IPS-15b (cell line): ENCODE measurements at regions not wholly inside any gene's neighbourhood (a gene's known extent, or its start where the extent isn't known, plus 50 kb on each side); places are given as distances from the start of the nearest gene placed in this dataset.
"Not testable (repeated sequence)": the region's sequence is repeated elsewhere in the genome, so short reads cannot be mapped to it uniquely, and the experiment has no call there.

ENCODE experiments used
- H3K27me3 ChIP-seq: one replicate; pipeline ENCODE4 v1.6.1; 2013; ENCODE audit warnings: low read length; ENCODE audit not compliant: control insufficient read depth, insufficient read depth
- H3K36me3 ChIP-seq: one replicate; pipeline ENCODE4 v1.6.1; 2013; ENCODE audit warnings: low read length; ENCODE audit not compliant: control insufficient read depth, insufficient read depth
- H3K4me1 ChIP-seq: one replicate; pipeline ENCODE4 v1.6.1; 2013; ENCODE audit warnings: mild to moderate bottlenecking, low read length; ENCODE audit not compliant: control insufficient read depth, insufficient read depth
- H3K4me3 ChIP-seq: one replicate; pipeline ENCODE4 v1.5.1; 2013; ENCODE audit warnings: low read depth, low read length
- H3K9ac ChIP-seq: one replicate; pipeline ENCODE4 v1.6.1; 2013; ENCODE audit warnings: low read depth, mild to moderate bottlenecking, low read length
- H3K9me3 ChIP-seq: one replicate; pipeline ENCODE4 v1.6.1; 2013; ENCODE audit warnings: mild to moderate bottlenecking, low read length; ENCODE audit not compliant: control insufficient read depth, insufficient read depth

DNA sequence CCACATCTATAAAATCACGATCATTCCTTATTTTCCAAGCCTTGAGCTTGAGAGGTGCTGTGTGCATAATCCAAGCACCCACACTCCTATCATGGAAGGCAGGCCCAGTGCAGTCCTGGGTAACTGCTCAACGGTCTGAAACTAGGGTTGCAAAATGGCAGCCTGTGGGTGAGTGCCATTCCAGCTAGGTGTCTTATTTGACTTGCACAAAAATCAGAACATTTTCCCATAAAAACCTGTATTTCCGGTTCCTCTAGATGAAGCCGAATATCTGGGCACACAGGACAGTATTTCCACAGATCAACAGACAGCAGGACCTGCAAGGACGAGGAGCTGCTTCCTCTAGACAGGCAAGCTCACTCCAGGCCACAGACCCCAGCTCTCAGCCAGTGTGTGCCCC lies 588.8 kb downstream of the BNC2 start:
- Histone ChIP-seq H3K9ac (no peak overlapping the region), H3K4me1 (no peaks in the 10 kb centered on the region), H3K9me3 (no peaks in the 10 kb centered on the region), H3K36me3 (no peaks in the 10 kb centered on the region), H3K27me3 (no peaks in the 10 kb centered on the region), H3K4me3 (no peak overlapping the region)

DNA sequence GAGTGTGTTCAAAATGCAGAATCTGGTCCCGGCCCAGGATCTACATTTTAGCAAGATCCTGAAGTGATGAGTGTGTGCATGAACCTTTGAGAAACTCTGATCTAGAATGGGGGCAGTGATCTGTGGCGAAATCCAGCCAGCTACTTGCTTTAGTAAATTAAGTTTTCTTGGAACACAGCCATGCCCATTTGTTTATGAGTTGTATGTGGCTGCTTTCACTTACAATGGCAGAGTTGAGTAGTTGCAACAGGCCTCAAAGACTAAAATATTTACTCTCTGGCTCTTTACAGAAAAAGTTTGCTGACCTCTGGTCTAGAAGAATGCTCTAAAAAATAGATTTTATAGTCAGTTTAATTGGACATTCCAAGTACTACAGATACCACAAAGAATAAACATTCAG lies 588.3 kb downstream of the BNC2 start:
- H3K9me3 ChIP-seq, result no peaks in the 10 kb centered on the region
- H3K27me3 ChIP-seq, result no peaks in the 10 kb centered on the region
- H3K4me3 ChIP-seq, result no peak overlapping the region
- H3K4me1 ChIP-seq, result no peaks in the 10 kb centered on the region
- H3K9ac ChIP-seq, result no peak overlapping the region
- no peaks in the 10 kb centered on the region for H3K36me3 ChIP-seq

DNA sequence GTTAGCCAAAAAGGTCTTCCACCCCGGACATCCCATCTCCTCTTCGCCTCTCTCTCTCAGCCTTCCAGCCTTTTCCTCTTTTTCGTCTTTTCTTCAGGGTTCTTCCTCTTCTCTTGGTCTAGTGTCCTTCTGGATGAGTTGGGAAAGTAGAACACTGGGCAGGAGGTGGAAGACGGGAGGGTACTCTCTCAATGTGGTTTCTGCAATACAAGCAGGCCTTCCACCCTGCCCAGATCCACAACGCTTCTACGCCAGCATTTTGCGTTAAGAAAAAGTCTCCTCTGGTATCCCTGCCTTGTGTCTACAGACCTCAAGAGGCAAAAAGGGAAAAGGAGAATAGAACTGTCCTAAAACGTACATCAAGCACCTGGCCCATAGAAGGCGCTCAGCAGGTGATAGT lies 587.8 kb downstream of the BNC2 start:
- no peaks in the 10 kb centered on the region for H3K4me1 ChIP-seq
- H3K36me3 ChIP-seq, result no peaks in the 10 kb centered on the region
- no peak overlapping the region for H3K4me3 ChIP-seq
- H3K27me3 ChIP-seq, result no peaks in the 10 kb centered on the region
- H3K9me3 ChIP-seq, result no peaks in the 10 kb centered on the region
- H3K9ac ChIP-seq, result no peak overlapping the region

DNA sequence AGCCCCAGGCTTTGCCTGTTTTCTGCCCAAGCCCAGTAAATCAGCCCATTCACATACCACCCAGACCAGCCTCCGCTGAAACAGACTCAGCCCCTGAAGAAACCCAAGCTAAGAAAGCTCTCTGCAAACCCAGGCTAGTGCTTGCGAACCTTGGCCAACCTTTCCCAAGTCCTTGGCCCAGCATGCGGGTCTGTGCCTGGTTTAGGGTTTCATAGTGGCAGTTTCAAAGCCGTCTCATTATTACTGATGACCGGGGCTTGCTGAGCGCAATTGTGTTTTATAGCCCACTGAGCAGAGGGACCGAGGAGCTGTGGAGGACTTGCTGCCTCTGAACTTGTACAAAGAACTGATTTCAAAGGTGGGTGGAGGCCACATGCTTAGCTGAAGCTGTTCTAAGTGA lies 584.3 kb downstream of the BNC2 start:
- Histone ChIP-seq H3K9me3 (no peaks in the 10 kb centered on the region), H3K4me3 (no peak overlapping the region), H3K36me3 (no peaks in the 10 kb centered on the region), H3K27me3 (no peaks in the 10 kb centered on the region), H3K9ac (no peak overlapping the region), H3K4me1 (no peaks in the 10 kb centered on the region)

DNA sequence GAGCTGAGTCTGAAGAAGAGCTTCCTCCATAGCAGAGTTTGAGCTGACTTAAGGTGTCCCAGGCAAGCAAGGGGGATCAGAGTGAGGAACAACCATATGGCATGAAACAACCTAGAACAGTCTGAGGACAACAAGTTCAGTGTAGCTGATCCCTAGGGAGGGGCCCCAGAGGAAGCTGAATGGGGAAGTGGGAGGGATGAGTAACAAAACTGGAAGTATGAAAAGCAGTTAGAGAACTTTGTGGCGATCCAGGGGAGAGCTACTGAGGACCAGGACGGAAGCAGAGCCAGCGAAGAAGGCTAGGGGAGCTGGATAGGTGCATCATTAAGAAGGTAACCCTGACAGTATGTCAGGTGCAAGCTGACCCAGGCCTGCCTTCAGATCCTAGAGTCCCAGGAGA lies 580.8 kb downstream of the BNC2 start:
- Histone ChIP-seq H3K9ac (no peak overlapping the region), H3K4me3 (no peak overlapping the region), H3K36me3 (no peaks in the 10 kb centered on the region), H3K4me1 (no peaks in the 10 kb centered on the region), H3K27me3 (no peaks in the 10 kb centered on the region), H3K9me3 (no peaks in the 10 kb centered on the region)

DNA sequence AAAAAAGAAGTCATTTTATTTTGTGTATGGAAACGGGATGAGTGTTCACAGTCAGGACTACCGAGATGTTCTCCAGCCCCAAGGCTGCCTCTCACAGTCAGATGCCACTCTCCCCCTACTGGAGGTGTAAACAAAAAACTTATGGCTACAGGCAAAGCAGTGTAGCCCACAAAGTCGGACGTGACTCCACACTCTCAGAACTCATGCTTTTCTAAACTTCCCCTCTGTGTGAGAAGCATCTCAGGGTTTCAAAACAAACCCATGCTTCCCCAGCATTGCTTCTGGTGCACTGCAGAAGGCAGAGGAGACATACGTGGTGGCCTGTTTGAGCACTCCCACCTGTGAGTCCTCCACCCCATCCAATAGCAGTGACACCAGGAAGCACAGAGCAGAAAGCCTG lies 580.3 kb downstream of the BNC2 start:
- Histone ChIP-seq H3K4me1 (no peaks in the 10 kb centered on the region), H3K9ac (no peak overlapping the region), H3K4me3 (no peak overlapping the region), H3K9me3 (no peaks in the 10 kb centered on the region), H3K27me3 (no peaks in the 10 kb centered on the region), H3K36me3 (no peaks in the 10 kb centered on the region)

DNA sequence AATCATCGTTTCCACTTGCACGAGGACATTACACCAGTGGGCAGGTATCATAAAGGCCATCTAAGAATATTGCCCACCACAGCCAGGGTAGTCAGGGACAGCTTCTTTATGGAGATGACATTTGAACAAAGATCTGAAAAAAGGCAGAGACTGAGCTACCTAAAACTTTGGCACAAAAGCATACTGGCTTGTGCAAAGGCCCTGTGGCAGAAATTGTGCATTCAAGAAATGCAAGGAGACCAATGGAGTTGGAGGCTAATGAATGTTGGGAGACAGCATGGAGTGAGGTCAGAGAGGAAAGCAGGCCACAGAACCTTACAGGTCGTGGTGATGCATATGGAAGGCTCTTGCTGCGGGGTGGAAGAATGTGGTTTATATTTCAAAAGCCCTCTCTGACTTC lies 578.5 kb downstream of the BNC2 start:
- Histone ChIP-seq H3K36me3 (no peaks in the 10 kb centered on the region), H3K9me3 (no peaks in the 10 kb centered on the region), H3K27me3 (no peaks in the 10 kb centered on the region), H3K4me1 (no peaks in the 10 kb centered on the region), H3K9ac (no peak overlapping the region), H3K4me3 (no peak overlapping the region)

DNA sequence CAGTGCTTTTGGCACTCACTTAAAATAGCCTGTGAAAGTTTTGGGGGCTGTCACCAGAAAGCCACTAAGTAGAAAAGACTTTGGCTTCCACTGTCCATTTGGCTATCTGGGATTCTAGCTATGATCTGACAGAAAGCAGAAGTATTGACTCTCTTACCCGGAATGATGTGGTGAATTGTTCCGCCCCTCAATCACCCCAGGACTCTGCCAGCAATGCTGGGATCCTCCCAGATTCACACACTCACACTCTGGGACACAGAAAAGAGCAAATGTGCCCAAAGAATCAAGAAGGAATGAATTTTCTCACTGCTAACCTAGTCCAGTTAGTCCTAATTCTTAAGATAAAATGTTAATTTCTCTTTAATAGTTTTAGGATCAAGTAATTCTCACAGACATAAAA lies 576.9 kb downstream of the BNC2 start:
- Histone ChIP-seq H3K36me3 (no peaks in the 10 kb centered on the region), H3K9me3 (no peaks in the 10 kb centered on the region), H3K4me1 (no peaks in the 10 kb centered on the region), H3K27me3 (no peaks in the 10 kb centered on the region), H3K9ac (no peak overlapping the region), H3K4me3 (no peak overlapping the region)

DNA sequence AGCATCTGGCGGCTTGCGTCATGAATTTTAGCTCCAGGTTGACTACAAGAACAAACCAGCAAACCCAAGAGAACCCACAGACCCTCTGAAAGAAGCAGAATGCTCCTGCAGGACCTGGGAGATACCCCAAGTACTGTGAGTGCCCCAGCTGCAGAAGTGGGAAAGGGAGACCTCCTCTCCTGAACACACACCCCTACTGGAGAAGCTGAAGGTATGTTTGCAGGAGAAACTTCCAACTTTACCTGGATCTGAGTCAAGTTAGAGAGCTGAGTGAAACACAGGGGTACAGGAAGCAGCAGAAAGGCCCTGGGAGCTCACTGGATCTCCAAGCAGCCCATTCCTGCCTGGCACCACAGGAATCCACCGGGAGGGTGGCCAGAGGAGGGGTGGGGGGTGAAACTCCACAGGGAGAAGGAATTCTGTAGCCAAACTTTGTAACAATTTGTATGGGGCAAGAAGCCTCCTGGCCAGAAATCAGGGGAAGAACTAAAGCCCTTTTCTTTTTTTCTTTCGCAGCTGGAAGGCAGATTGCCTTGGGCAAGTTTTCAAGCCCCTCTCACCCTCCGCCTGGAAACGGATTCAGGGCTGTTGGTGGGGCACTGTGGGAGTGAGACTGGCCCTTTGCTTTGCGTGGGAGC lies 576.2 kb downstream of the BNC2 start:
- Histone ChIP-seq H3K9ac (no peak overlapping the region), H3K4me3 (no peak overlapping the region), H3K9me3 (no peaks in the 10 kb centered on the region), H3K4me1 (no peaks in the 10 kb centered on the region), H3K27me3 (no peaks in the 10 kb centered on the region), H3K36me3 (no peaks in the 10 kb centered on the region)

DNA sequence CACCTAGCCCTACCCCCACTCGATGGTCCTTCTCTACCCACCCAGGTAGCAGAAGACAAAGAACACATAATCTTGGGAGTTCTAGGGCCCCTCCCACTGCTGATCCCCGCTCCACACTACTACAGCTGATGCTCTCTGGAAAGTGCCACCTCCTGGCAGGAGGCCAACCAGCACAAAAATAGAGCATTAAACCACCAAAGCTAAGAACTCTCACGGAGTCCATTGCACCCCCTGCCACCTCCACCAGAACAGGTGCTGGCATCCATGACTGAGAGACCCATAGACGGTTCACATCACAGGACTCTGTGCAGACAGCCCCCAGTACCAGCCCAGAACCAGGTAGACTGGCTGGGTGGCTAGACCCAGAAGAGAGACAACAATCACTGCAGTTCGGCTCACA lies 575.5 kb downstream of the BNC2 start:
- not testable (repeated sequence) for H3K4me1 ChIP-seq, H3K4me3 ChIP-seq, H3K9ac ChIP-seq, H3K9me3 ChIP-seq, H3K27me3 ChIP-seq, H3K36me3 ChIP-seq

DNA sequence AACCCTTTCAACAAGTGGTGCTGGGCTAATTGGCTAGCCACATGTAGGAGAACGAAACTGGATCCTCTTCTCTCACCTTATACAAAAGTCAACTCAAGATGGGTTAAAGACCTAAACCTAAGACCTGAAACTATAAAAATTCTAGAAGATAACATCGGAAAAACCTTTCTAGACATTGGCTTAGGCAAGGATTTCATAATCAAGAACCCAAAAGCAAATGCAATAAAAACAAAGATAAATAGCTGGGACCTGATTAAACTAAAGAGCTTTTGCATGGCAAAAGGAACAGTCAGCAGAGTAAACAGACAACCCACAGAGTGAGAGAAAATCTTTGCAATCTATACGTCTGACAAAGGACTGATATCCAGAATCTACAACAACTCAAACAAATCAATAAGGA lies 571.1 kb downstream of the BNC2 start:
- not testable (repeated sequence) for H3K36me3 ChIP-seq, H3K9me3 ChIP-seq, H3K27me3 ChIP-seq, H3K4me3 ChIP-seq, H3K9ac ChIP-seq, H3K4me1 ChIP-seq

DNA sequence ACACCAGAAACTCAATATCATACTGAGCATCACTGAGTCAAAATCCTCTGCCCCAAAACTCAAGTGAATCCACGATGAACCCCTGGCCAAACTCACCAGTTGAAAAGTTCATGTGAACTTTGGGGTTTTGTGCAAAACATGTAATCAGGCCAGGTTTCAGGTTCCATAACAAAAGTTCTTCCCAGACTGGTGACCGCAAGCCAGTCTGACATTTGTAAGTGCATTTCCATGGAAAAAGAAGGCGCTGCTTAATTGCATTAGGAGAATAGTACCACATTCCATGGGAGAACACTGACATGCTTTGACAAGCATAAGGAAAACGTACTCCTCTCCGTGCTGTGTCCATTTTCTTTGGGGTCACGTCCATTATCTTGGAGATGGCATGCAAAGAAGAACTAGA lies 567.0 kb downstream of the BNC2 start:
- H3K4me3 ChIP-seq, result no peak overlapping the region
- H3K36me3 ChIP-seq, result no peaks in the 10 kb centered on the region
- H3K27me3 ChIP-seq, result no peaks in the 10 kb centered on the region
- no peaks in the 10 kb centered on the region for H3K4me1 ChIP-seq
- H3K9ac ChIP-seq, result no peak overlapping the region
- no peaks in the 10 kb centered on the region for H3K9me3 ChIP-seq

DNA sequence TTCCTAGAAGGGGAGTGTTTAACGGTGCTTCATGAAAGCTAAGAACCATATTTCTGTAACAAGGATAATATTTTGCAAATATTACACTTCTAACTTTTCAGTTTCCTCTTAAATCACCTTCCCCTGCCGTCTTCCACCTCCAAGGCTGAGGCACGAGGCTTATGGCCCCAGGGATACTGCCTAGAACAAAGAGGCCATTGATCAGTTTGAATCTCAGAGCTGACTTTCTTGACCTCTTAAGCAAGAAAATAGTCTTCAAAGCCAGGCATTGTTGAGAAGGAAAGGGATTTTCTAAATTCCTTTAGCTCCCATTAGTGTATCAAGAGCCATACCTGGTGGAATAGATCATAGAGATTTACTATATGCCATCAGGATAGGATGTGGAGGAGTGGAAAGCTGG lies 566.2 kb downstream of the BNC2 start:
- H3K9ac ChIP-seq, result no peak overlapping the region
- no peaks in the 10 kb centered on the region for H3K9me3 ChIP-seq
- H3K36me3 ChIP-seq, result no peaks in the 10 kb centered on the region
- no peaks in the 10 kb centered on the region for H3K27me3 ChIP-seq
- H3K4me1 ChIP-seq, result peaks cover 3% of the 10 kb centered on the region
- no peak overlapping the region for H3K4me3 ChIP-seq
